IMR-90 (cell line): ENCODE measurements at regions not wholly inside any gene's neighbourhood (a gene's known extent, or its start where the extent isn't known, plus 50 kb on each side); places are given as distances from the start of the nearest gene placed in this dataset.

Experiments used
- ATAC-seq: fragments of 200-7000 bp; cut with Tn5 transposase; 2 replicates; pipeline ENCODE4 v1.9.1; 2020; ENCODE audit warnings: low read depth, mild to moderate bottlenecking, moderate library complexity
- BruUV-seq: library from RNA; stranded (reverse); fragments of 400-500 nt; replicated peaks from 2 replicates; lab custom pipeline; 2021; lab: Mats Ljungman, UMichigan
- CTCF ChIA-PET: fragments of 300-600 bp; formaldehyde crosslinking; extraction: SDS; loops from one replicate; lab custom pipeline; 2021; ENCODE audit warnings: antibody characterized with exemption; lab: Yijun Ruan, JAX
- POLR2A ChIA-PET: fragments of 300-600 bp; sonication (Branson Sonifier 250); formaldehyde crosslinking; loops from one replicate; lab custom pipeline; 2022; ENCODE audit warnings: antibody characterized with exemption; ENCODE audit not compliant: unreplicated experiment; lab: Charles Lee
- DNase-seq: peaks from one replicate; pipeline ENCODE4 v3.0.0; 2013
- H2AFZ ChIP-seq: replicated peaks from 2 replicates; pipeline ENCODE3; 2013; ENCODE audit warnings: low read length, mild to moderate bottlenecking; ENCODE audit not compliant: poor library complexity
- H2AK5ac ChIP-seq: 2 replicates; pipeline ENCODE4 v1.6.1; 2013; ENCODE audit warnings: low read depth, low read length, inconsistent platforms
- H2AK9ac ChIP-seq: replicated peaks from 2 replicates; pipeline ENCODE3; 2013; ENCODE audit warnings: mild to moderate bottlenecking, low read depth, low read length, moderate library complexity; ENCODE audit not compliant: poor library complexity
- H2BK120ac ChIP-seq: 2 replicates; pipeline ENCODE4 v1.6.1; 2013; ENCODE audit warnings: low read depth, low read length, inconsistent platforms
- H2BK15ac ChIP-seq: 3 replicates; pipeline ENCODE4 v1.6.1; 2013; ENCODE audit warnings: low read depth, low read length, inconsistent platforms
- H2BK20ac ChIP-seq: 2 replicates; pipeline ENCODE4 v1.6.1; 2013; ENCODE audit warnings: low read depth, mild to moderate bottlenecking, inconsistent platforms, low read length, moderate library complexity
- H2BK5ac ChIP-seq: 2 replicates; pipeline ENCODE4 v1.6.1; 2013; ENCODE audit warnings: mild to moderate bottlenecking, low read depth, low read length, inconsistent platforms; ENCODE audit not compliant: poor library complexity, severe bottlenecking
- H3K14ac ChIP-seq: replicated peaks from 2 replicates; pipeline ENCODE4 v1.6.1; 2013; ENCODE audit warnings: low read depth, low read length, inconsistent platforms
- H3K18ac ChIP-seq: 2 replicates; pipeline ENCODE4 v1.6.1; 2013; ENCODE audit warnings: low read depth, low read length, control low read depth
- H3K23ac ChIP-seq: 2 replicates; pipeline ENCODE4 v1.6.1; 2013; ENCODE audit warnings: low read depth, low read length, inconsistent platforms
- H3K27ac ChIP-seq: 2 replicates; pipeline ENCODE4 v1.5.1; 2013; ENCODE audit warnings: mild to moderate bottlenecking, control low read depth, low read length; ENCODE audit not compliant: insufficient read depth
- H3K27me3 ChIP-seq: 2 replicates; pipeline ENCODE4 v1.6.1; 2013; ENCODE audit warnings: low read length; ENCODE audit not compliant: control insufficient read depth, insufficient read depth
- H3K36me3 ChIP-seq: 2 replicates; pipeline ENCODE4 v1.6.1; 2013; ENCODE audit warnings: low read length, mixed read lengths; ENCODE audit not compliant: control insufficient read depth, insufficient read depth
- H3K4ac ChIP-seq: 2 replicates; pipeline ENCODE4 v1.6.1; 2013; ENCODE audit warnings: low read depth, low read length, inconsistent platforms
- H3K4me1 ChIP-seq: 2 replicates; pipeline ENCODE4 v1.6.1; 2013; ENCODE audit warnings: low read length, mixed read lengths; ENCODE audit not compliant: control insufficient read depth, insufficient read depth
- H3K4me2 ChIP-seq: 2 replicates; pipeline ENCODE4 v1.6.1; 2013; ENCODE audit warnings: low read depth, mild to moderate bottlenecking, control low read depth, low read length, moderate library complexity
- H3K4me3 ChIP-seq: 2 replicates; pipeline ENCODE4 v1.5.1; 2013; ENCODE audit warnings: low read depth, mild to moderate bottlenecking, control low read depth, low read length, moderate library complexity; ENCODE audit not compliant: insufficient read depth
- H3K56ac ChIP-seq: 2 replicates; pipeline ENCODE4 v1.6.1; 2013; ENCODE audit warnings: low read length, inconsistent platforms; ENCODE audit not compliant: insufficient read depth; ENCODE audit errors: extremely low read depth
- H3K79me1 ChIP-seq, 2 experiments: 2 replicates each; pipeline ENCODE4 v1.6.1; 2013; ENCODE audit warnings: low read length in 2 of 2, inconsistent platforms in 1 of 2, low read depth in 1 of 2
- H3K9ac ChIP-seq: 2 replicates; pipeline ENCODE4 v1.6.1; 2013; ENCODE audit warnings: low read depth, low read length, control low read depth
- H3K9me1 ChIP-seq: 2 replicates; pipeline ENCODE4 v1.6.1; 2013; ENCODE audit warnings: low read length, inconsistent platforms; ENCODE audit not compliant: insufficient read depth
- H3K9me3 ChIP-seq: 2 replicates; pipeline ENCODE4 v1.6.1; 2013; ENCODE audit warnings: low read length; ENCODE audit not compliant: control insufficient read depth, insufficient read depth
- H4K20me1 ChIP-seq: 2 replicates; pipeline ENCODE4 v1.6.1; 2013; ENCODE audit warnings: low read length, inconsistent platforms; ENCODE audit not compliant: insufficient read depth
- H4K5ac ChIP-seq: 2 replicates; pipeline ENCODE4 v1.6.1; 2013; ENCODE audit warnings: mild to moderate bottlenecking, low read depth, low read length, control low read depth
- H4K8ac ChIP-seq, 2 experiments: 2 replicates each; pipeline ENCODE4 v1.6.1; 2013; ENCODE audit warnings: low read depth in 2 of 2, low read length in 2 of 2, control low read depth in 1 of 2, inconsistent platforms in 1 of 2
- H4K91ac ChIP-seq: 2 replicates; pipeline ENCODE4 v1.6.1; 2013; ENCODE audit warnings: low read depth, low read length, inconsistent platforms; ENCODE audit not compliant: insufficient read depth
- CEBPB ChIP-seq: IDR thresholded peaks from 2 replicates; pipeline ENCODE4 v1.6.1; 2012; ENCODE audit warnings: low read depth, low read length, improper control_type of control experiment
- FOS ChIP-seq: fragments of 150-350 bp; IDR thresholded peaks from 2 replicates; pipeline ENCODE4 v1.6.1; 2016; ENCODE audit warnings: low read depth, low read length
- SMC3 ChIP-seq: fragments of 150-350 bp; IDR thresholded peaks from 2 replicates; pipeline ENCODE4 v1.6.1; 2016; ENCODE audit warnings: low read depth, mild to moderate bottlenecking, antibody characterized with exemption, low read length, moderate library complexity
- WGBS, 2 experiments: methylation state at CpG; one replicate each; pipeline versions ENCODE4 v1.1.5 to v1.1.7; 2013; ENCODE audit warnings: missing lambda C conversion rate in 2 of 2; ENCODE audit not compliant: insufficient read length in 1 of 2; ENCODE audit errors: extremely low coverage in 2 of 2; 5-methylcytosine and 5-hydroxymethylcytosine counted together
- dilution Hi-C: fragments of 300-500 bp; cut with HindIII; formaldehyde crosslinking; loops from one replicate; pipeline ENCODE4 v1.14.3; 2018; ENCODE audit warnings: low sequenced_read_pairs; ENCODE audit not compliant: unreplicated experiment
- in situ Hi-C: fragments of 300-500 bp; cut with MboI; formaldehyde crosslinking; loops from 3 replicates; pipeline ENCODE4 v1.14.3; 2019; ENCODE audit warnings: low sequenced_read_pairs, inconsistent platforms, mixed read lengths
- intact Hi-C: fragments of 100-400 bp; cut with micrococcal nuclease; formaldehyde crosslinking; loops from 2 replicates; pipeline ENCODE4 v1.10.0; 2022

DNA sequence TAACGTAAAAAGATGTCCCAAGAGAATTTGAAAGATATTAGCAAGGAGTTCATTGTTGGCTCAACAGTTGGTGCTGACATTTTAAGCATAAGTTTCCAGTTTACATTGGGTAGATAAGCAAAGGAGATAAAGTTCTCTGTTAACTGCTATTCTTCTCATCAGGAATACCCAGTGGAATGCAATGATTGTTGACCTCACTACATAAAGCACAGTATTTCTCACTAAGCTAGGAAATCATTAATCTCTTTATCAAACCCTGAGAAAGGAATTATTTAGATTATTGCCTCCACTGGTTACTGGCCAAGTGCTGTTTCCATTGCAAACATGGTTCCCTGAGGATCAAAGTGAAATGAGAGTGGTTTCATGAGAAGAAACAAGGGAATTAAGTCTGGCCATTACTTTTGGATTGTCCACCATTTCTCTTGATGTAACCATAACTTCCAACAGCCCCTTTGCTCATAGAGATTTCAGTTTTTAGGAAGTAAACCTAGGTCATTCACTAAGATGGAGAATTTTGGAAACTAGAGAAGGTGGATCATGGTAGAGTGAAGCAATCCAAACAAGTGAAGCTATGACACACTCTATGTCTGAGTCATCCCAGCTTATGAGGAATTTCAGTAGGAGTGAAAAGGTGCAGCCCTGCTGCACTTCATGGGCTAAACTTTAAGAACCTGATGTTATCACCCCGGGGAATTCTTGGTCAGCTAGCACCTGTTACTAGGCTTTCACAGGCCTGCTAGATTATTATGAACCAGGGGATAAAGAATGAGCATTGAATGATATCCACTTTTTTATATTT, 163.4 kb downstream of the AREG start:
- DNase-seq (peak; percentile 61), ATAC-seq (no peak)
- dilution Hi-C loops = no loop called here

More for the DNA sequence above, 163.4 kb downstream of the AREG start:
- Histone ChIP-seq H3K9me1 (no peaks in the 10 kb centered on the region), H2BK5ac (no peak overlapping the region), H2AK5ac (no peak overlapping the region), H4K91ac (no peak overlapping the region), H4K20me1 (no peaks in the 10 kb centered on the region), H3K4ac (no peak overlapping the region), H3K56ac (no peak overlapping the region), H3K36me3 (no peaks in the 10 kb centered on the region), H2BK20ac (no peak overlapping the region), H3K27ac (no peak overlapping the region), H3K27me3 (no peaks in the 10 kb centered on the region), H3K9me3 (no peaks in the 10 kb centered on the region), H4K8ac (no peak overlapping the region), H3K4me1 (no peaks in the 10 kb centered on the region), H2AK9ac (no peak overlapping the region), H4K5ac (no peak overlapping the region), H3K23ac (no peak overlapping the region), H2BK15ac (no peak overlapping the region), H2BK120ac (no peak overlapping the region), H3K18ac (no peak overlapping the region), H2AFZ (no peak overlapping the region), H3K9ac (no peak overlapping the region), H3K4me2 (no peak overlapping the region), H3K79me1 (no peaks in the 10 kb centered on the region), H3K14ac (no peak overlapping the region), H3K4me3 (no peak overlapping the region)
- in situ Hi-C loops (no loop called here), intact Hi-C loops (no loop called here)
- no CpG with 5 or more reads among the region's 2 CpGs for WGBS, 2 experiments
- ChIA-PET CTCF (interaction anchor here (0.6 kb wide), 2 partner anchors 269 to 286 kb away, joined by 3 read pairs; no protein-coding TSS in a partner anchor), POLR2A (no interaction called here)
- BruUV-seq = no TSS peak
- TF ChIP-seq SMC3 (no peak), CEBPB (peak; percentile 87), FOS (0 out of 2 replicates have a peak, but pooled peaks have one; percentile 26)
